ENCODE measurements at regions not wholly inside any gene's neighbourhood (a gene's known extent, or its start where the extent isn't known, plus 50 kb on each side); places are given as distances from the start of the nearest gene placed in this dataset.

GRCh38 chr4:89166971-89167475, 55.7 kb downstream of the TIGD2 start:
- Histone ChIP-seq H3K4me3 (ENCODE audit: low read length in 2 of 2) (no peak overlapping the region), H3K9me3 (ENCODE audit: control insufficient read depth in 2 of 2, insufficient read depth in 1 of 2, low read length in 1 of 2) (no peaks in the 10 kb centered on the region), H3K36me3 (ENCODE audit: control insufficient read depth in 2 of 2, insufficient read depth in 2 of 2, low read length in 1 of 2) (no peaks in the 10 kb centered on the region), H3K27me3 (ENCODE audit: control insufficient read depth in 2 of 2, insufficient read depth in 1 of 2, low read length in 1 of 2) (no peaks in the 10 kb centered on the region), H3K4me1 (ENCODE audit: control insufficient read depth in 2 of 2, insufficient read depth in 2 of 2, low read length in 2 of 2) (no peaks in the 10 kb centered on the region), H3K27ac (ENCODE audit: low read depth in 1 of 2, low read length in 1 of 2) (no peak overlapping the region)
- DNase-seq (ENCODE audit: low read depth in 6 of 9, low spot score in 9 of 9) = no peak

GRCh38 chr4:89171176-89171805, 60.0 kb downstream of the TIGD2 start:
- no peaks in the 10 kb centered on the region for H3K9me3 ChIP-seq (ENCODE audit: control insufficient read depth in 2 of 2, insufficient read depth in 1 of 2, low read length in 1 of 2)
- H3K4me3 ChIP-seq (ENCODE audit: low read length in 2 of 2) = no peak overlapping the region
- no peaks in the 10 kb centered on the region for H3K4me1 ChIP-seq (ENCODE audit: control insufficient read depth in 2 of 2, insufficient read depth in 2 of 2, low read length in 2 of 2)
- no peak overlapping the region for H3K27ac ChIP-seq (ENCODE audit: low read depth in 1 of 2, low read length in 1 of 2)
- no peaks in the 10 kb centered on the region for H3K36me3 ChIP-seq (ENCODE audit: control insufficient read depth in 2 of 2, insufficient read depth in 2 of 2, low read length in 1 of 2)
- WGBS = 96% methylated on average over 1 of the region's 1 CpG
- no peak for DNase-seq (ENCODE audit: low read depth in 6 of 9, low spot score in 9 of 9)
- no peaks in the 10 kb centered on the region for H3K27me3 ChIP-seq (ENCODE audit: control insufficient read depth in 2 of 2, insufficient read depth in 1 of 2, low read length in 1 of 2)

GRCh38 chr4:89172865-89173264, 61.5 kb downstream of the TIGD2 start:
- Histone ChIP-seq H3K4me3 (ENCODE audit: low read length in 2 of 2) (no peak overlapping the region), H3K4me1 (ENCODE audit: control insufficient read depth in 2 of 2, insufficient read depth in 2 of 2, low read length in 2 of 2) (no peaks in the 10 kb centered on the region), H3K36me3 (ENCODE audit: control insufficient read depth in 2 of 2, insufficient read depth in 2 of 2, low read length in 1 of 2) (no peaks in the 10 kb centered on the region), H3K9me3 (ENCODE audit: control insufficient read depth in 2 of 2, insufficient read depth in 1 of 2, low read length in 1 of 2) (no peaks in the 10 kb centered on the region), H3K27me3 (ENCODE audit: control insufficient read depth in 2 of 2, insufficient read depth in 1 of 2, low read length in 1 of 2) (no peaks in the 10 kb centered on the region), H3K27ac (ENCODE audit: low read depth in 1 of 2, low read length in 1 of 2) (peak overlapping the region in 1 of 2 donors; percentile 23)
- WGBS = 71% methylated on average over 4 of the region's 4 CpGs
- no peak for DNase-seq (ENCODE audit: low read depth in 6 of 9, low spot score in 9 of 9)

GRCh38 chr4:89173336-89174090, 62.2 kb downstream of the TIGD2 start:
- WGBS = 87% methylated on average over 13 of the region's 13 CpGs

GRCh38 chr4:89174784-89175183, 63.5 kb downstream of the TIGD2 start:
- 98% methylated on average over 6 of the region's 6 CpGs for WGBS
- DNase-seq (ENCODE audit: low read depth in 6 of 9, low spot score in 9 of 9) = no peak

More at GRCh38 chr4:89173336-89174090, 62.2 kb downstream of the TIGD2 start:
- Histone ChIP-seq H3K27me3 (ENCODE audit: control insufficient read depth in 2 of 2, insufficient read depth in 1 of 2, low read length in 1 of 2) (no peaks in the 10 kb centered on the region), H3K36me3 (ENCODE audit: control insufficient read depth in 2 of 2, insufficient read depth in 2 of 2, low read length in 1 of 2) (no peaks in the 10 kb centered on the region), H3K4me1 (ENCODE audit: control insufficient read depth in 2 of 2, insufficient read depth in 2 of 2, low read length in 2 of 2) (no peaks in the 10 kb centered on the region), H3K27ac (ENCODE audit: low read depth in 1 of 2, low read length in 1 of 2) (peak overlapping the region in 1 of 2 donors; percentile 23), H3K4me3 (ENCODE audit: low read length in 2 of 2) (no peak overlapping the region), H3K9me3 (ENCODE audit: control insufficient read depth in 2 of 2, insufficient read depth in 1 of 2, low read length in 1 of 2) (no peaks in the 10 kb centered on the region)
- DNase-seq (ENCODE audit: low read depth in 6 of 9, low spot score in 9 of 9) = no peak

GRCh38 chr4:89175611-89176010, 64.3 kb downstream of the TIGD2 start:
- no peak for DNase-seq (ENCODE audit: low read depth in 6 of 9, low spot score in 9 of 9)
- Histone ChIP-seq H3K4me1 (ENCODE audit: control insufficient read depth in 2 of 2, insufficient read depth in 2 of 2, low read length in 2 of 2) (no peaks in the 10 kb centered on the region), H3K36me3 (ENCODE audit: control insufficient read depth in 2 of 2, insufficient read depth in 2 of 2, low read length in 1 of 2) (no peaks in the 10 kb centered on the region), H3K4me3 (ENCODE audit: low read length in 2 of 2) (no peak overlapping the region), H3K9me3 (ENCODE audit: control insufficient read depth in 2 of 2, insufficient read depth in 1 of 2, low read length in 1 of 2) (no peaks in the 10 kb centered on the region), H3K27me3 (ENCODE audit: control insufficient read depth in 2 of 2, insufficient read depth in 1 of 2, low read length in 1 of 2) (no peaks in the 10 kb centered on the region), H3K27ac (ENCODE audit: low read depth in 1 of 2, low read length in 1 of 2) (no peak overlapping the region)

More at GRCh38 chr4:89174784-89175183, 63.5 kb downstream of the TIGD2 start:
- H3K9me3 ChIP-seq (ENCODE audit: control insufficient read depth in 2 of 2, insufficient read depth in 1 of 2, low read length in 1 of 2) = no peaks in the 10 kb centered on the region
- H3K4me3 ChIP-seq (ENCODE audit: low read length in 2 of 2) = no peak overlapping the region
- no peaks in the 10 kb centered on the region for H3K4me1 ChIP-seq (ENCODE audit: control insufficient read depth in 2 of 2, insufficient read depth in 2 of 2, low read length in 2 of 2)
- H3K27ac ChIP-seq (ENCODE audit: low read depth in 1 of 2, low read length in 1 of 2) = no peak overlapping the region
- H3K27me3 ChIP-seq (ENCODE audit: control insufficient read depth in 2 of 2, insufficient read depth in 1 of 2, low read length in 1 of 2) = no peaks in the 10 kb centered on the region
- no peaks in the 10 kb centered on the region for H3K36me3 ChIP-seq (ENCODE audit: control insufficient read depth in 2 of 2, insufficient read depth in 2 of 2, low read length in 1 of 2)

GRCh38 chr4:89177807-89178206, 66.5 kb downstream of the TIGD2 start:
- no peak for DNase-seq (ENCODE audit: low read depth in 6 of 9, low spot score in 9 of 9)
- 81% methylated on average over 1 of the region's 1 CpG for WGBS
- H3K9me3 ChIP-seq (ENCODE audit: control insufficient read depth in 2 of 2, insufficient read depth in 1 of 2, low read length in 1 of 2) = no peaks in the 10 kb centered on the region

GRCh38 chr4:89184407-89184806, 73.1 kb downstream of the TIGD2 start:
- H3K27ac ChIP-seq (ENCODE audit: low read depth in 1 of 2, low read length in 1 of 2) = no peak overlapping the region
- WGBS = 0% methylated on average over 1 of the region's 1 CpG
- DNase-seq (ENCODE audit: low read depth in 6 of 9, low spot score in 9 of 9) = no peak

More at GRCh38 chr4:89177807-89178206, 66.5 kb downstream of the TIGD2 start:
- H3K4me3 ChIP-seq (ENCODE audit: low read length in 2 of 2) = no peak overlapping the region
- no peaks in the 10 kb centered on the region for H3K27me3 ChIP-seq (ENCODE audit: control insufficient read depth in 2 of 2, insufficient read depth in 1 of 2, low read length in 1 of 2)
- no peak overlapping the region for H3K27ac ChIP-seq (ENCODE audit: low read depth in 1 of 2, low read length in 1 of 2)
- no peaks in the 10 kb centered on the region for H3K4me1 ChIP-seq (ENCODE audit: control insufficient read depth in 2 of 2, insufficient read depth in 2 of 2, low read length in 2 of 2)
- no peaks in the 10 kb centered on the region for H3K36me3 ChIP-seq (ENCODE audit: control insufficient read depth in 2 of 2, insufficient read depth in 2 of 2, low read length in 1 of 2)

More at GRCh38 chr4:89184407-89184806, 73.1 kb downstream of the TIGD2 start:
- Histone ChIP-seq H3K9me3 (ENCODE audit: control insufficient read depth in 2 of 2, insufficient read depth in 1 of 2, low read length in 1 of 2) (no peaks in the 10 kb centered on the region), H3K4me3 (ENCODE audit: low read length in 2 of 2) (no peak overlapping the region), H3K27me3 (ENCODE audit: control insufficient read depth in 2 of 2, insufficient read depth in 1 of 2, low read length in 1 of 2) (no peaks in the 10 kb centered on the region), H3K4me1 (ENCODE audit: control insufficient read depth in 2 of 2, insufficient read depth in 2 of 2, low read length in 2 of 2) (no peaks in the 10 kb centered on the region), H3K36me3 (ENCODE audit: control insufficient read depth in 2 of 2, insufficient read depth in 2 of 2, low read length in 1 of 2) (no peaks in the 10 kb centered on the region)
